HUES6 (cell line): ENCODE measurements at regions not wholly inside any gene's neighbourhood (a gene's known extent, or its start where the extent isn't known, plus 50 kb on each side); places are given as distances from the start of the nearest gene placed in this dataset.
"Not testable (repeated sequence)": the region's sequence is repeated elsewhere in the genome, so short reads cannot be mapped to it uniquely, and the experiment has no call there.

ENCODE experiments used
- H3K27ac ChIP-seq: 2 replicates; pipeline ENCODE4 v1.7.0; 2013; ENCODE audit warnings: low read depth, mild to moderate bottlenecking, low read length, inconsistent platforms
- H3K27me3 ChIP-seq: 2 replicates; pipeline ENCODE4 v1.6.1; 2013; ENCODE audit warnings: low read length; ENCODE audit not compliant: control insufficient read depth, insufficient read depth
- H3K36me3 ChIP-seq: 2 replicates; pipeline ENCODE4 v1.6.1; 2013; ENCODE audit warnings: low read length; ENCODE audit not compliant: control insufficient read depth, insufficient read depth
- H3K4me1 ChIP-seq: 2 replicates; pipeline ENCODE4 v1.6.1; 2013; ENCODE audit warnings: low read length; ENCODE audit not compliant: control insufficient read depth, insufficient read depth
- H3K4me3 ChIP-seq: 2 replicates; pipeline ENCODE4 v1.5.1; 2013; ENCODE audit warnings: low read depth, low read length
- H3K9ac ChIP-seq: one replicate; pipeline ENCODE4 v1.6.1; 2013; ENCODE audit warnings: mild to moderate bottlenecking, low read length
- H3K9me3 ChIP-seq: 2 replicates; pipeline ENCODE4 v1.6.1; 2013; ENCODE audit warnings: low read depth, low read length; ENCODE audit not compliant: control insufficient read depth, insufficient read depth

DNA sequence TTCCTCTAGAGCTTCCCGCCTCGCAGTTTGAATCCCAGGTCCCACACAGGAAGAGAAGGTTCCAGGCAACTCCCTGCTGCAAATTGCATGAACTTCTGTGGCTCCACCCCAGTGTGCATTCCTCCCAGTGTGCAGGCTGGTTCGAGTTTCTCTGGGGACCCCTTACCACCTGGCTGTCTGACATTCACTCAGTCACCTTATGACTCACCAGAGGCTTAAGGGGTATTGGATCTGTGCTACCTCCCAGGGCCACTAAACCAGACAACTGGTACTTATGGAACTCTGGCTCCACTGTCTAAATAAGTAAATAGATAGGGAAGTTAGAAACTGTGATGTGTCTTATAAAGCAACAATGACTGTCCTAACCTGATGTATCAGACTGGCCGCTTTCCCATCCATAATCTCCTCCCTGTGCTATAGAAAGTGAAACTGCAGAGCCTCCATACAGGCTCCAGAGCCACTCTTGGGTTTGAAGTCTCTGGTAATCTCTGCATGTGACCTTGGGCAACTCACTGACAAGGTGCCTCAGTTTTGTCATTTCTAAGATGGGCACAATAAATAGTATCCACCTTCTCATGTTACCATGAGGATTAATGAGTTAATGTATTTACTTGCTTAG, 720.6 kb downstream of the SEMA5A start:
- H3K9ac ChIP-seq, result no peak overlapping the region
- no peaks in the 10 kb centered on the region for H3K36me3 ChIP-seq
- no peak overlapping the region for H3K4me3 ChIP-seq
- H3K27ac ChIP-seq, result no peak overlapping the region
- 0 out of 2 replicates have a peak, but pooled peaks cover 2% of the 10 kb centered on the region for H3K9me3 ChIP-seq
- peaks cover 6% of the 10 kb centered on the region; the same call in 1 of the 2 replicates for H3K4me1 ChIP-seq
- H3K27me3 ChIP-seq, result no peaks in the 10 kb centered on the region

DNA sequence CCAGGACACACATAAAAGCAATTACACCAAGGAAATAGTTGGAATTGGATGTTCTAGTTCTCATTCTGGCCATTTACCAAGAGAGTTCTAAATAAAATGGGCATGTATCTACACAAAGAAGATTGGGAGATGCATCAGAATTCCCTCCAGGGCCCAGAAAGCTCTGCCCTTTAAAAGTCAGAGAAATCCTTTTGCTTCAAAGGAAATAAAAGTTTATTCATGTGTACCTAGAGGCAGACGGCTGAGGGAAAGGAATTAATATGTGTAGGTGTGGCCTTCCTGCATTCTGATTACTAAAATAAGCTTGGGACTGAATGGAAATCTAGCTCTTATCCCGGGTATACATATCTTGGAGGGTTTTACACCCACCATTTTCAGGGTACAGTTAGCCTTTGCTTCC, 719.4 kb downstream of the SEMA5A start:
- no peaks in the 10 kb centered on the region for H3K27me3 ChIP-seq
- H3K36me3 ChIP-seq, result no peaks in the 10 kb centered on the region
- H3K4me1 ChIP-seq, result peaks cover 6% of the 10 kb centered on the region; the same call in 1 of the 2 replicates
- 0 out of 2 replicates have a peak, but pooled peaks cover 2% of the 10 kb centered on the region for H3K9me3 ChIP-seq
- H3K27ac ChIP-seq, result no peak overlapping the region
- no peak overlapping the region for H3K4me3 ChIP-seq
- no peak overlapping the region for H3K9ac ChIP-seq

DNA sequence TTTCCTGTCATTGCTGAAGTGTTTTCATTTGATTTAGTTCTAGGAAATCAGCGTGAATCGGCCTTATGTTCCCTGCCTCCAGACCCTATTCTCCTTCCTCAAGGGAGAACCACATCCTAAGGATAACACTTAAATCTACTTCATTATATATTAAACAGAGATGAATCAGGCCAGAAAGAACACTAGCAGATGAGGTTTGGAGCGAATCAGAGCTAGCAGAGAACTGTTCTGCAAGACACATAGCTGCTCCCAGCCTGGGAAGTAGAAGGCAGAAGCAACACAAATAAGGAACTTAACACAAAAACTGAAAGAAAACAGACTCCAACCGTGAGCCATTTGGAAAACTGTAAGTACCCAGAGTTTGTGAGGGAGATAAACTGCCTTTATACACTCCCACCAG, 718.2 kb downstream of the SEMA5A start:
- Histone ChIP-seq H3K4me3 (no peak overlapping the region), H3K9ac (no peak overlapping the region), H3K27me3 (no peaks in the 10 kb centered on the region), H3K36me3 (no peaks in the 10 kb centered on the region), H3K9me3 (no peaks in the 10 kb centered on the region), H3K27ac (no peak overlapping the region), H3K4me1 (peaks cover 6% of the 10 kb centered on the region; the same call in 1 of the 2 replicates)

DNA sequence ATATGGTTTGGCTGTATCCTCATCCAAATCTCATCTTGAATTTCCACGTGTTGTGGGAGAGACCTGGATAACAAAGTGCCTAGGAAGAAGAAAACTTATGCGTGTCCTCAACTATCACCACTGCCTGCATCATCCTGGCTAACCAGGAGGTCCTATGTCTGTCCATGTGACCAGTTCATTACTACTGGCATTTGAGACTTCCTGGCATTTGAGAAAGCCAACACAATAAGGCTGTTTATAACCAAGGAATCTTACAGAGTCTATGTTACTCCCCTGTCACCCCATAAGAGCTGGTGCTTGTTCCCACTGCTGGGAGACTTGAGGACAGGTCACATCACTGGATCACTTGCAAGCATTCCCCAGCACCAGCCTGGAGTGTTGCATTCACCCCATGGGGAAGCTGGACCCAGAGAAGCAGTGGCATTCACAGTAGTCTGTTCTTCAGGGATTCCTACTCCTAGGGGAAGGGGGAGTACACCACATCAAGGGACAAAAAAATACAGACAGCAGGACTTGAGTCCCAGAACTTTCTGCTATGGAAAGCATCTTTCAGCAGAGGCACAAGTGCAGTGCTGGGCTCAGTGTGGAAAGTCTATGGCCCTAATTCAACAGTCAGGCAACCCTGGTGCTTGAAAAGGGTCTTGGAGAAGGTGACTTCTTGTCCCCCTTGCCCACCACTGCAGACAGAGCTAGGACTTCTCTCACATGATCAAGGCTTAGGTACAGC, 717.1 kb downstream of the SEMA5A start:
- H3K27ac ChIP-seq, result no peak overlapping the region
- H3K9me3 ChIP-seq, result no peaks in the 10 kb centered on the region

DNA sequence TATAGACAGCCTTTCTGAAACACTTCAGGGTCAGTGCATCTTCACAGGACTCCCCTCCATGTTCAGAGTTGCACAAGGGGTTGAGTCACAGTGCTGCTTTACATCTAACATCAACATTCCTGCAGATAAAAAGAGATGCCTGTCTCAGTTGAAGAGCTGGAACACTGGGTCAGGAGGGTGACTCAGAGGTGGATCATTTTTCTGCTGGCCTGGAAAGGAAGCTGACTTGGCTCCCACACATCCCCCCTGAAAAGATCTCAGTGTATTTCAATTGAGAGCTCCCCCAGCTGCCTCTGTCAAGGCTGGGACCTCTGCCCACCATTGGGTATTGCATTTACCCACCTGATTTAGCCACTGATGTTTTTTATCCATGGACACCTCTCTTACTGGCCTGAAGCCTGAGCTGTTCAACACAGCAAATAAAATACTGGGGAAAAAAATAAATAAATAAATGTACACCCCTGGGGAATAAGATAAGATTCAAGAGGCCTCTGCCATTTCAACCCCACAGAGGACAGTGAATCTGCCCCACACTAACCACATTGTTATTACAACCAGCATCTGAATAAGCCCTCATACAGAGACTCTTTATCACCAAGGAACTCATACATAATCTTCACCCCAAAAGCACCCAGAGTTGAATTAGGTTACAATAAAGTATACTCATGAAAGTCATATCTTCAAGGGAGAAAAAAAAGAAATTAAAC, 716.4 kb downstream of the SEMA5A start:
- no peak overlapping the region for H3K27ac ChIP-seq
- H3K9me3 ChIP-seq, result no peaks in the 10 kb centered on the region
- no peaks in the 10 kb centered on the region for H3K36me3 ChIP-seq
- H3K27me3 ChIP-seq, result no peaks in the 10 kb centered on the region
- H3K4me3 ChIP-seq, result no peak overlapping the region
- peaks cover 6% of the 10 kb centered on the region; the same call in 1 of the 2 replicates for H3K4me1 ChIP-seq
- no peak overlapping the region for H3K9ac ChIP-seq

More for the DNA sequence above, 717.1 kb downstream of the SEMA5A start:
- Histone ChIP-seq H3K4me1 (peaks cover 6% of the 10 kb centered on the region; the same call in 1 of the 2 replicates), H3K9ac (no peak overlapping the region), H3K4me3 (no peak overlapping the region), H3K27me3 (no peaks in the 10 kb centered on the region), H3K36me3 (no peaks in the 10 kb centered on the region)

DNA sequence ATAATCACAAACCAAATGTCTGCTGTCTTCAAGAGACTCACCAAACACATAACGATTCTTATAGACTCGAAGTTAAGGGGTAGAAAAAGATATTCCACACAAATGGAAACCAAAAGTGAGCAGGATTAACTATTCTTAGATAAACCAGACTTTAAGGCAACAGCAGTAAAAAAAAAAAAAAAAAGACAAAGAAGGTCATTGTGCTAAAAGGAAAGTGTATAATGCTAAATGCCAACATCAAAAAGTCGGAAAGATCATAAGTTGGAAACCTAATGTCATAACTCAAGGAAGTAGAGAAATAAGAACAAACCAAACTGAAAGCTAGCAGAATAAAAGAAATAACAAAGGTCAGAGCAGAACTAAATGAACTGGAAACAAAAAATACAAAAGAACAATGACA, 714.6 kb downstream of the SEMA5A start:
- no peak overlapping the region for H3K27ac ChIP-seq
- no peaks in the 10 kb centered on the region for H3K27me3 ChIP-seq
- no peak overlapping the region for H3K9ac ChIP-seq
- H3K36me3 ChIP-seq, result no peaks in the 10 kb centered on the region
- H3K4me1 ChIP-seq, result peaks cover 6% of the 10 kb centered on the region; the same call in 1 of the 2 replicates
- no peaks in the 10 kb centered on the region for H3K9me3 ChIP-seq
- no peak overlapping the region for H3K4me3 ChIP-seq

DNA sequence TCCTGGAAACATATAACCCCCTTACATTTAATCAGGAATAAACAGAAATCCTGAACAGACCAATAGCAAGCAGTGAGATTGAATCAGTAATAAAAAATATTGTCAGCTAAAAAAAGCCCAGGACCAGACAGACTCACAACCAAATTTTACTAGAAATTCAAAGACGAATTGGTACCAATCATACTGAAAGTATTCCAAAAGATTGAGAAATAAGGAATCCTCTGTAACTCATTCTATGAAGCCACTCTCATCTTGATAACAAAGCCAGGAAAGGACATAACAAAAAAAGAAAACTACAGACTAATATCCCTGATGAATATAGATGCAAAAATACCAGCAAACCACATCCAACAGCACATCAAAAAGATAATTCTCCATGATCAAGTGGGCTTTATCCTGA, 714.0 kb downstream of the SEMA5A start:
- no peaks in the 10 kb centered on the region for H3K27me3 ChIP-seq
- H3K9me3 ChIP-seq, result no peaks in the 10 kb centered on the region
- H3K36me3 ChIP-seq, result no peaks in the 10 kb centered on the region
- no peak overlapping the region for H3K9ac ChIP-seq
- H3K27ac ChIP-seq, result no peak overlapping the region
- peaks cover 6% of the 10 kb centered on the region; the same call in 1 of the 2 replicates for H3K4me1 ChIP-seq
- H3K4me3 ChIP-seq, result no peak overlapping the region

DNA sequence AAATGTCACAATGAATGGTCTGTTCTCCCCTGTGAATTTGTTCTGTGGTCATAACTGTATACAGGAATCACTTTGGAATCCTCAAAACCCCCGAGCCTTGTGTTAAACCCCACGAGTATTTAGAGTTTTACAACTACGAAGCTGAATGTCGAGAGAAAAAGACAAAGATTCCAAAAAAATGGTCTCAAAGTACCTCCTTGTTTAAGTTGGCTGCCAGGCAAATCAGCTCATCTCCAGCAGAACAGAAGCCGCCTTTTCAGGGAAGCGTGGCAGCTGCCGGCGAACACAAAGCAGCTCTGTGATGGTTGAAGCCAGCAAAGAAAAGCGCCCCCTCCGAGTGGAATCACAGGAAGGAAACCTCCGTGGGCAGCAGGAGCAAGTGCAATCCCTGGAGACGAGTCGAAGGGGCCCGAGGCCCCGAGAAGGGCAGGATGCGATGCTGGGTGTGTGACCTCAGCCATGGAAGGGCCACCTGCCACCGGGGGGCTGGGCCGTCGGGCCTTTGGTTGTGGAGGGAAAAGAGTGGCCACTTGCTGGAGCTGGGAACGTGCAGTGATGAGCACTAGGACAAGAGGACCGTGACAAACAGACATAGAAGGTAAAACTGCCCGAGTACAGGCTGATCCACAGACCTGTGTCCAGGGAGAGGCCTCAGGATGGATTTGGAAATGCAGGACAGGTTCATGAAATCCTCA, 706.4 kb downstream of the SEMA5A start:
- Histone ChIP-seq H3K4me3 (no peak overlapping the region), H3K27ac (no peak overlapping the region)

DNA sequence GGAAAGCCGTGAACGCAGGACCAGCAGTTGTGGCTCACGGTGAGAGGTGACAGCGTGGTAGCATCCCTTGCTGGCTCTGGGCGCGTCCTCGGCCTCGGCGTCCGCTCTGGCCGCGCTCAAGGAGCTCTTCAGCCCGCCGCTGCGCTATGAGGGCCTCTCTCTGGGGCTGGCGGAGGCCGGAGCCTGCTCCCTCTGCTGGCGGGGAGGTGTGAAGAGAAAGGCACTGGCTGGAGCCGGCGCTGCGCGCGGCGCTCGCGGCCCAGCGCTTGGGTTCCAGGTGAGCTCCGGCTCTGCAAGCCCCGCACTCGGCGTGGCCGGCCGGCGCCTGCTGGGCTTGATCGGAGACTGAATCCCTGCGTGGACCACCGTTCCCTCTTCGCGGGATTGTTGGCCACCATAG, 705.6 kb downstream of the SEMA5A start:
- Histone ChIP-seq H3K9me3 (no peaks in the 10 kb centered on the region; the same call in 1 of the 2 replicates), H3K36me3 (no peaks in the 10 kb centered on the region), H3K27ac (no peak overlapping the region), H3K4me1 (no peaks in the 10 kb centered on the region), H3K9ac (no peak overlapping the region), H3K4me3 (no peak overlapping the region), H3K27me3 (no peaks in the 10 kb centered on the region)

More for the DNA sequence above, 706.4 kb downstream of the SEMA5A start:
- H3K9me3 ChIP-seq, result no peaks in the 10 kb centered on the region; the same call in 1 of the 2 replicates
- no peaks in the 10 kb centered on the region for H3K36me3 ChIP-seq
- no peaks in the 10 kb centered on the region for H3K27me3 ChIP-seq
- H3K4me1 ChIP-seq, result no peaks in the 10 kb centered on the region
- H3K9ac ChIP-seq, result no peak overlapping the region

DNA sequence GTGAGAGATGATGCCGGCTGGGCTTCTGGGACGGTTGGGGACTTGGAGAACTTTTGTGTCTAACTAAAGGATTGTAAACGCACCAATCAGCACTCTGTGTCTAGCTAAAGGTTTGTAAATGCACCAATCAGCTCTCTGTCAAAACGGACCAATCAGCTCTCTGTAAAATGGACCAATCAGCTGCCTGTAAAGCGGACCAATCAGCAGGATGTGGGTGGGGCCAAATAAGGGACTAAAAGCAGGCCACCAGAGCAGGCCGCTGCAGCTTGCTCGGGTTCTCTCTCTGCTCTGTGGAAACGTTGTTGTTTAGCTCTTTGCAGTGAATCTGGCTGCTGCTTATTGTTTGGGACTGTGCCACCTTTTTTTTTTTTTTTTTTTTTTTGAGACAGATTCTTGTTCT, 705.1 kb downstream of the SEMA5A start:
- not testable (repeated sequence) for H3K9ac ChIP-seq, H3K4me1 ChIP-seq, H3K4me3 ChIP-seq, H3K36me3 ChIP-seq, H3K27ac ChIP-seq, H3K27me3 ChIP-seq, H3K9me3 ChIP-seq
